ENCODE measurements at regions not wholly inside any gene's neighbourhood (a gene's known extent, or its start where the extent isn't known, plus 50 kb on each side); places are given as distances from the start of the nearest gene placed in this dataset.

- TF ChIP-seq CTCF (IDR thresholded peaks at IDR 0.05) (peak; percentile 32 to 57 (median 51)), POLR2AphosphoS5 (IDR thresholded peaks at IDR 0.05; ENCODE audit: insufficient read depth in 1 of 2, low read depth in 1 of 2) (no peak)
Observed at GRCh38 chr7:33757563-33758165, 147.7 kb upstream of the BMPER start.
